Fibroblast of upper back skin (primary cell): ENCODE measurements at regions not wholly inside any gene's neighbourhood (a gene's known extent, or its start where the extent isn't known, plus 50 kb on each side); places are given as distances from the start of the nearest gene placed in this dataset.
"Not testable (repeated sequence)": the region's sequence is repeated elsewhere in the genome, so short reads cannot be mapped to it uniquely, and the experiment has no call there.

Experiments
- DNase-seq: peaks from one replicate; pipeline ENCODE4 v3.0.0-alpha.2; 2013

- peak; percentile 1 for DNase-seq
Measured at GRCh38 chrX:21225643-21226042, 148.6 kb upstream of the CNKSR2 start.

- DNase-seq = not testable (repeated sequence)
Measured at GRCh38 chrX:21228974-21229373, 145.2 kb upstream of the CNKSR2 start.

DNA sequence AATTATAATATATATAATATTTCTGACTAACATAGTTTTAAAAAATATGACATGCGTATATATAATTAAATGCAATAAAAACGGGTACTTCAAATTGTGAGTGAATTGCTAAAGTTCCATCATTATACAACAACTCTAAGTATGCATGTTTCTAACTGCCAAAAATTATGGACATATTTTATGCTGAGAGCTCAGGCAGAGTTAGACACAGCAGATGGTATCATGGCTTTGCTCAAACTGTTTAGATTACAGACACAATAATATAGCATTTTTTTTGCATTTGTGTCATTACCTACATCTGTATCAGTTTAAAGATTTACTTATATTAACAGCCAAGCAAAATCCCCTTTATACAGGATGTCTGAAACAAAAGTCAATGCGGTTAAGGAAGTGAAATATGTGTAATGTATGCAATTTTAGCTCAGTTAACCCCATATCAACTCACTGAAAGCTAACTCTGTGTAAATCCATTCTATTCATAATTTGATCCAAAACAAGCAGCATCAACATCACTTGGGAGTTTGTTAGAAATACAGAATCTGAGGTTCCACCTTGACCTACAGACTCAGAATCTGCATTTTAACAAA lies 119.1 kb upstream of the CNKSR2 start:
- DNase-seq = peak; percentile 3

DNA sequence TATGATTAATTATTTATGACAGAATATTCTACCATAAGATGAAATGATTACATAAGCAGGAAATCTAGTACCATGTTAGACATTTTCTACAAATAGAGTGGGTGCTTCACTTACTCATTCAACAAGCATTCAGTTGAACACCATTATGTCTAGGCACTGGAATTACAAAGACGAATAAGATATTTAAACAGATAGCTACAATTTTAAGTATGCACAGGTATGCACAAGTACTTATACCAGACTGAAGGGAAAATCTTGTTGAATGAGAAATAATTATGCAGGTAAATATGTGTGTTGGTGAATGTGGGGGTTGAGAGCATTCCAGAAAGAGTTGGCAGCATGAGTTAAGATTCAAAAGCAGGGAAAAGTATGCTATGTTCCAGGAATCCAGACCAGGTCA lies 107.3 kb upstream of the CNKSR2 start:
- no peak for DNase-seq

GRCh38 chrX:21276736-21277433 lies 97.3 kb upstream of the CNKSR2 start:
- DNase-seq = no peak

DNA sequence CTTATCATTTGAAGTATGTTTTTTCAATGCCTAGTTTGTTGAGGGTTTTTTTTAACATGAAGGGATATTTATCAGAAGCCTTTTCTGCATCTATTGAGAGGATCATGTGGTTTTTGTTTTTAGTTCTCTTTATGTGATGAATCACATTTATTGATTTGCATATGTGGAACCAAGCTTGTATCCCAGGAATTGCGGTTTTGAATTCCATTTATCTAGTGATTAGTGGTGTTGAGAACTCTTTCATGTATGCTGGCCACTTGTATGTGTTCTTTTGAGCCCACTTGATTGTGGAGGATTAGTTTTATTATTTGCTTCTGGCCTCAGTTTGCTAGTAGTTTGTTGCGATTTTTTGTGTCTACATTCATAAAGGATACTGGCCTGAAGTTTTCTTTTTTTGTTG lies 85.0 kb upstream of the CNKSR2 start:
- DNase-seq = no peak

- DNase-seq = no peak
Measured at GRCh38 chrX:21295246-21295820, 78.9 kb upstream of the CNKSR2 start.

DNA sequence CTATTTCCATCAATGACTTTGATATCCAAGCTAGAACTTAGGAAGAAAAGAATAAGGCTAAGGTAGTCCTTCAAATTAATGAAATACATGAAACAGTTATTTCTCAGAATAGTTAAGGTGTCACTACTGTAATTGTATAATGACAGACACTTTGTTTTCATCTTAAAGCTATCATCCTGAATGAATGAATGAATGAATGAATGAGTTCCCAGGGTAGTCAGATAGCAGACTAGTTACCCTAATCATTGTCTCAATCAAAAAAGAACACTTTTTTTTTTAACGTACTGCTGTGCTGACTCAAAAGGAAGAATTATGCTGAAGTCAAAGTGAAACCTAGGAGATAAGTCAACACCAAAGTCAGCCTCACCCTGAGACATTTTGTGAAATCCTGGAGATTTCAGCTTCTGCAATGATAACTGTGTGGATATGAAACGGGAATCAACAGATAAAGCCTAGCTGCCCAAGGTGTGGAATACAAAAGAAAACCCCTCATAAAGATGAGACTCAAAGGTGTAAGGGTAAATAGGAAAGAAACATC lies 68.3 kb upstream of the CNKSR2 start:
- DNase-seq = no peak

DNA sequence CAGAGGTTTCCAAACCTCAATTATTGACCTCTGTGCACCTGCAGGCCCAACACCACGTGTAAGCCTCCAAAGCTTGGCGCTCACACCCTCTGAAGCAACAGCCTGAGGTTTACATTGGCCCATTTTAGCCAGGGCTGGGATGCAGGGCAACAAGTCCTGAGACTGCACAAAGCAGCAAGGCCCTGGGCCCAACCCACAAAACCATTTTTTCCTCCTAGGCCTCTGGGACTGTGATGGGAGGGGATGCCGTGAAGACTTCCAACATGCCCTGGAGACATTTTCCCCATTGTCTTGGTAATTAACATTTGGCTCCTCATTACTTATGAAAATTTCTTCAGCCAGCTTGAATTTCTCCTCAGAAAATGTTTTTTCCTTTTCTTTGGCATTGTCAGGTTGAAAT lies 54.9 kb upstream of the CNKSR2 start:
- no peak for DNase-seq
